ENCODE measurements at regions not wholly inside any gene's neighbourhood (a gene's known extent, or its start where the extent isn't known, plus 50 kb on each side); places are given as distances from the start of the nearest gene placed in this dataset.

GRCh38 chr9:30258094-30258493 lies 2126.3 kb upstream of the ACO1 start:
- no peak for TF ChIP-seq CTCF (IDR thresholded peaks at IDR 0.05; ENCODE audit: low read depth, low read length)
- TF ChIP-seq EZH2phosphoT487 (IDR thresholded peaks at IDR 0.05; ENCODE audit: low read depth), result no peak
